A549 (cell line): ENCODE measurements at regions not wholly inside any gene's neighbourhood (a gene's known extent, or its start where the extent isn't known, plus 50 kb on each side); places are given as distances from the start of the nearest gene placed in this dataset.

Source experiments
- ATAC-seq, 2 experiments: fragments of 200-7000 bp in 1 of 2; fragments of >200 bp in 1 of 2; cut with Nextera tagmentation in 1 of 2; cut with Tn5 transposase in 1 of 2; 3 replicates each; pipeline versions ENCODE4 v1.8.0 to v1.9.1; 2018 to 2020; ENCODE audit warnings: mild to moderate bottlenecking in 1 of 2, moderate library complexity in 1 of 2
- CTCF ChIA-PET: fragments of 300-600 bp; sonication (Branson Sonifier 250); formaldehyde crosslinking; extraction: SDS; loops from one replicate; lab custom pipeline; 2021; ENCODE audit warnings: antibody characterized with exemption, inconsistent platforms; lab: Yijun Ruan, JAX
- POLR2A ChIA-PET: fragments of 350-600 bp; formaldehyde crosslinking; extraction: SDS; loops from one replicate; lab custom pipeline; 2021; ENCODE audit warnings: antibody characterized with exemption, inconsistent platforms; lab: Yijun Ruan, JAX
- DNase-seq, 2 experiments: peaks; one replicate each; pipeline versions ENCODE4 v3.0.0 to v3.0.0-alpha.2; 2011 to 2016; ENCODE audit warnings: low read depth in 1 of 2, low spot score in 1 of 2
- FAIRE-seq: peaks from 2 replicates; lab custom pipeline; 2011; peaks lifted over from hg19 to GRCh38; lab: Jason Lieb, UNC
- H3K27ac ChIP-seq, 2 experiments: fragments of >200 bp; sonication (Bioruptor Twin); formaldehyde crosslinking; 3 replicates each; pipeline ENCODE4 v1.5.1; 2016 to 2017
- H3K4me1 ChIP-seq: fragments of >200 bp; sonication (Bioruptor Twin); formaldehyde crosslinking; 3 replicates; pipeline ENCODE4 v1.6.1; 2016
- H3K4me2 ChIP-seq: fragments of >200 bp; sonication (Bioruptor Twin); formaldehyde crosslinking; 3 replicates; pipeline ENCODE4 v1.6.1; 2016
- H3K4me3 ChIP-seq: fragments of >200 bp; sonication (Bioruptor Twin); formaldehyde crosslinking; 3 replicates; pipeline ENCODE4 v1.5.1; 2016
- H3K9me3 ChIP-seq: fragments of >200 bp; sonication (Bioruptor Twin); formaldehyde crosslinking; 3 replicates; pipeline ENCODE4 v1.6.1; 2016
- CEBPB ChIP-seq, 2 experiments: fragments of >200 bp in 1 of 2; sonication (Bioruptor Twin) in 1 of 2; formaldehyde crosslinking in 1 of 2; IDR thresholded peaks; 2 replicates each; pipeline ENCODE4 v1.6.1; 2012 to 2016
- CTCF ChIP-seq: fragments of >200 bp; sonication (Bioruptor Twin); formaldehyde crosslinking; IDR thresholded peaks from 3 replicates; pipeline ENCODE4 v1.5.1; 2016
- EHF ChIP-seq: fragments of 250-450 bp; sonication (Bioruptor Pico); IDR thresholded peaks from 2 replicates; pipeline ENCODE4 v1.5.0; 2020; ENCODE audit warnings: mild to moderate bottlenecking
- FOXS1 ChIP-seq: fragments of 250-450 bp; sonication (Bioruptor Pico); IDR thresholded peaks from 2 replicates; pipeline ENCODE4 v1.5.0; 2020; ENCODE audit warnings: mild to moderate bottlenecking, moderate library complexity
- HEYL ChIP-seq: fragments of 250-450 bp; sonication (Bioruptor Pico); IDR thresholded peaks from 2 replicates; pipeline ENCODE4 v1.8.0; 2021; ENCODE audit warnings: mild to moderate bottlenecking, moderate library complexity
- HOXA7 ChIP-seq: fragments of 250-450 bp; sonication (Bioruptor Pico); IDR thresholded peaks from 2 replicates; pipeline ENCODE4 v1.5.0; 2020; ENCODE audit warnings: mild to moderate bottlenecking, moderate library complexity
- KDM5A ChIP-seq: fragments of 200-600 bp; sonication (generic); IDR thresholded peaks from 2 replicates; pipeline ENCODE4 v1.6.1; 2016; ENCODE audit warnings: antibody characterized with exemption, mild to moderate bottlenecking
- MAX ChIP-seq: IDR thresholded peaks from 2 replicates; pipeline ENCODE4 v1.6.1; 2012
- PBX3 ChIP-seq: IDR thresholded peaks from 2 replicates; pipeline ENCODE4 v1.6.1; 2012
- POLR2AphosphoS2 ChIP-seq: conservative IDR thresholded peaks from 2 replicates; pipeline ENCODE4 v1.6.1; 2012; ENCODE audit warnings: low read length, improper control_type of control experiment, inconsistent platforms
- RAD21 ChIP-seq, 2 experiments: fragments of >200 bp in 1 of 2; sonication (Bioruptor Twin) in 1 of 2; formaldehyde crosslinking in 1 of 2; IDR thresholded peaks in 1 of 2; conservative IDR thresholded peaks in 1 of 2; 2 replicates in 1 of 2; 3 replicates in 1 of 2; pipeline ENCODE4 v1.6.1; 2012 to 2018; ENCODE audit warnings: inconsistent platforms in 1 of 2
- REST ChIP-seq: fragments of 200-600 bp; sonication (generic); IDR thresholded peaks from 2 replicates; pipeline ENCODE4 v1.6.1; 2016; ENCODE audit warnings: antibody characterized with exemption, mild to moderate bottlenecking, moderate library complexity
- ZFP36 ChIP-seq: fragments of 450-650 bp; IDR thresholded peaks from 2 replicates; pipeline ENCODE4 v1.6.1; 2014; ENCODE audit warnings: borderline replicate concordance; ENCODE audit not compliant: partially characterized antibody
- WGBS: methylation state at CpG from one replicate; pipeline ENCODE4 v1.1.6; 2017; ENCODE audit errors: missing lambda C conversion rate; 5-methylcytosine and 5-hydroxymethylcytosine counted together
- small RNA-seq, 6 experiments: library from RNA; depleted of rRNA; stranded (forward); fragments of <200 nt; gene quantifications; one replicate each; pipeline ENCODE3, GENCODE V24; 2012

GRCh38 chr21:15676935-15677334, 52.8 kb upstream of the USP25 start:
- H3K9me3 ChIP-seq, result no peaks in the 10 kb centered on the region
- no peak overlapping the region for H3K4me2 ChIP-seq
- ATAC-seq (no peak), DNase-seq (no peak), FAIRE-seq (no peak)
- H3K4me3 ChIP-seq, result no peak overlapping the region
- POLR2A ChIA-PET, result no interaction called here
- CTCF ChIA-PET, result no interaction called here
- no peak overlapping the region for H3K27ac ChIP-seq
- H3K4me1 ChIP-seq, result no peaks in the 10 kb centered on the region; the same call in 2 of the 3 replicates
- 46% methylated on average over 1 of the region's 1 CpG for WGBS
- TF ChIP-seq EHF (CRISPR knock-in tag) (no peak), REST (no peak), FOXS1 (no peak), ZFP36 (no peak), KDM5A (no peak), PBX3 (no peak)

- Histone ChIP-seq H3K4me3 (no peak overlapping the region), H3K9me3 (no peaks in the 10 kb centered on the region), H3K4me2 (no peak overlapping the region), H3K27ac (no peak overlapping the region), H3K4me1 (peaks cover 5% of the 10 kb centered on the region; the same call in 1 of the 3 replicates)
- POLR2A ChIA-PET, result no interaction called here
- FAIRE-seq, result no peak
- CTCF ChIA-PET, result interaction anchor here (0.6 kb wide), 1 partner anchor 1403 kb away, joined by 3 read pairs; no protein-coding TSS in a partner anchor
- WGBS, result 74% methylated on average over 8 of the region's 8 CpGs
- TF ChIP-seq CTCF, result no peak
- no peak for TF ChIP-seq CEBPB (IDR thresholded peaks at IDR 0.05)
- TF ChIP-seq POLR2AphosphoS2, result no peak
- TF ChIP-seq MAX, result no peak
- no peak for TF ChIP-seq HEYL (CRISPR knock-in tag)
- TF ChIP-seq RAD21 (conservative IDR thresholded peaks at IDR 0.05 in 1 of 2, IDR thresholded peaks at IDR 0.05 in 1 of 2), result peak in 1 of 2 experiments; percentile 4; a peak in 1 of 5 replicates
- TF ChIP-seq HOXA7, result no peak
- DNase-seq, result no peak
- ATAC-seq, result no peak
Observed at GRCh38 chr21:15679630-15680029, 50.2 kb upstream of the USP25 start.

Small RNAs in the stretch of these regions (small RNA-seq; reads per million reads assigned to genes)
- gene AF246928.1 (0 reads per million in 6 experiments), gene CYCSP42 (0 reads per million in 6 experiments), gene RNU6-1326P (0 reads per million in 6 experiments)
